CD8-positive, alpha-beta memory T cell (primary cell): ENCODE measurements at regions not wholly inside any gene's neighbourhood (a gene's known extent, or its start where the extent isn't known, plus 50 kb on each side); places are given as distances from the start of the nearest gene placed in this dataset.

Experiments used
- CTCF ChIA-PET: fragments of 350-600 bp; sonication (Branson Sonifier 250); formaldehyde crosslinking; loops from one replicate; lab custom pipeline; 2021; ENCODE audit warnings: antibody characterized with exemption; lab: Charles Lee
- POLR2A ChIA-PET: fragments of 350-600 bp; sonication (Branson Sonifier 250); formaldehyde crosslinking; loops from one replicate; lab custom pipeline; 2021; ENCODE audit warnings: antibody characterized with exemption; lab: Charles Lee
- DNase-seq, 5 donors: peaks; one replicate each; pipeline versions ENCODE4 v3.0.0 to v3.0.0-alpha.2; 2020 to 2022; ENCODE audit warnings: mixed read lengths in 1 of 5
- H3K27ac ChIP-seq: one replicate; pipeline ENCODE4 v1.7.0; 2013; ENCODE audit warnings: low read depth, mild to moderate bottlenecking, low read length, moderate library complexity
- H3K27me3 ChIP-seq: 2 replicates; pipeline ENCODE4 v1.7.0; 2013; ENCODE audit warnings: low read length, mild to moderate bottlenecking; ENCODE audit not compliant: insufficient read depth, poor library complexity, severe bottlenecking
- H3K36me3 ChIP-seq: 2 replicates; pipeline ENCODE4 v1.7.0; 2013; ENCODE audit warnings: mild to moderate bottlenecking, low read length, moderate library complexity; ENCODE audit not compliant: insufficient read depth
- H3K4me1 ChIP-seq: 2 replicates; pipeline ENCODE4 v1.7.0; 2013; ENCODE audit warnings: mild to moderate bottlenecking, low read length, moderate library complexity; ENCODE audit not compliant: insufficient read depth
- H3K4me3 ChIP-seq: 2 replicates; pipeline ENCODE4 v1.7.0; 2013; ENCODE audit warnings: mild to moderate bottlenecking, low read length
- H3K9me3 ChIP-seq: 2 replicates; pipeline ENCODE4 v1.7.0; 2013; ENCODE audit warnings: mild to moderate bottlenecking, low read length
- H3K27ac Mint-ChIP-seq, 8 donors: one replicate each; pipeline ENCODE4 v1.8.0; 2020 to 2021; ENCODE audit warnings: mixed read lengths in 8 of 8, mild to moderate bottlenecking in 6 of 8, inconsistent platforms in 3 of 8, moderate library complexity in 3 of 8
- H3K27me3 Mint-ChIP-seq, 2 donors: one replicate each; pipeline ENCODE4 v1.8.0; 2020 to 2021; ENCODE audit warnings: mixed read lengths in 2 of 2, mild to moderate bottlenecking in 1 of 2, moderate library complexity in 1 of 2
- H3K36me3 Mint-ChIP-seq, 3 donors: one replicate each; pipeline ENCODE4 v1.8.0; 2020 to 2021; ENCODE audit warnings: mixed read lengths in 3 of 3, inconsistent platforms in 1 of 3, mild to moderate bottlenecking in 1 of 3
- H3K4me1 Mint-ChIP-seq, 3 donors: one replicate each; pipeline ENCODE4 v1.8.0; 2020 to 2021; ENCODE audit warnings: mixed read lengths in 3 of 3, inconsistent platforms in 1 of 3, mild to moderate bottlenecking in 1 of 3
- H3K4me3 Mint-ChIP-seq, 7 donors: one replicate each; pipeline ENCODE4 v1.8.0; 2020 to 2021; ENCODE audit warnings: mixed read lengths in 7 of 7, mild to moderate bottlenecking in 6 of 7, moderate library complexity in 4 of 7, inconsistent platforms in 2 of 7
- H3K9me3 Mint-ChIP-seq, 5 donors: one replicate each; pipeline ENCODE4 v1.8.0; 2020 to 2022; ENCODE audit warnings: mixed read lengths in 5 of 5, mild to moderate bottlenecking in 3 of 5, moderate library complexity in 2 of 5, inconsistent platforms in 1 of 5

- DNase-seq: no peak
- Mint-ChIP-seq H3K9me3 (no peaks in the 10 kb centered on the region), H3K27ac (no peak overlapping the region), H3K4me3 (no peak overlapping the region), H3K27me3 (no peaks in the 10 kb centered on the region), H3K4me1 (no peaks in the 10 kb centered on the region), H3K36me3 (no peaks in the 10 kb centered on the region)
- H3K27ac ChIP-seq: no peak overlapping the region
- H3K36me3 ChIP-seq: no peaks in the 10 kb centered on the region
- H3K9me3 ChIP-seq: no peaks in the 10 kb centered on the region
- no peaks in the 10 kb centered on the region for H3K27me3 ChIP-seq
- CTCF ChIA-PET: no interaction called here
- POLR2A ChIA-PET: no interaction called here
- no peak overlapping the region for H3K4me3 ChIP-seq
- no peaks in the 10 kb centered on the region for H3K4me1 ChIP-seq
Observed at GRCh38 chr2:145141981-145142380, 622.1 kb upstream of the ZEB2 start.

GRCh38 chr2:145140658-145141057, 620.7 kb upstream of the ZEB2 start:
- Histone ChIP-seq H3K4me3 (no peak overlapping the region), H3K9me3 (no peaks in the 10 kb centered on the region), H3K27ac (no peak overlapping the region), H3K27me3 (no peaks in the 10 kb centered on the region), H3K36me3 (no peaks in the 10 kb centered on the region), H3K4me1 (no peaks in the 10 kb centered on the region)
- peaks cover 0 to 7% of the 10 kb centered on the region in 2 donors for H3K27me3 Mint-ChIP-seq
- H3K36me3 Mint-ChIP-seq: no peaks in the 10 kb centered on the region
- H3K27ac Mint-ChIP-seq: no peak overlapping the region
- CTCF ChIA-PET: no interaction called here
- H3K4me3 Mint-ChIP-seq: no peak overlapping the region
- H3K9me3 Mint-ChIP-seq: no peaks in the 10 kb centered on the region
- POLR2A ChIA-PET: no interaction called here
- no peak for DNase-seq
- H3K4me1 Mint-ChIP-seq: no peaks in the 10 kb centered on the region

- no peak overlapping the region for H3K27ac ChIP-seq
- no peaks in the 10 kb centered on the region for H3K27me3 ChIP-seq
- no peaks in the 10 kb centered on the region for H3K36me3 ChIP-seq
- Mint-ChIP-seq H3K9me3 (no peaks in the 10 kb centered on the region), H3K4me3 (no peak overlapping the region), H3K4me1 (no peaks in the 10 kb centered on the region), H3K27ac (no peak overlapping the region), H3K27me3 (peaks cover 0 to 7% of the 10 kb centered on the region in 2 donors), H3K36me3 (no peaks in the 10 kb centered on the region)
- POLR2A ChIA-PET: no interaction called here
- CTCF ChIA-PET: no interaction called here
- no peak for DNase-seq
- no peak overlapping the region for H3K4me3 ChIP-seq
- H3K9me3 ChIP-seq: no peaks in the 10 kb centered on the region
- H3K4me1 ChIP-seq: no peaks in the 10 kb centered on the region
Observed at GRCh38 chr2:145138626-145139025, 618.7 kb upstream of the ZEB2 start.

- H3K27ac Mint-ChIP-seq: no peak overlapping the region
- no peak overlapping the region for H3K4me3 ChIP-seq
- no peaks in the 10 kb centered on the region for H3K9me3 ChIP-seq
- no peaks in the 10 kb centered on the region for H3K36me3 ChIP-seq
- no peaks in the 10 kb centered on the region for H3K9me3 Mint-ChIP-seq
- H3K27ac ChIP-seq: no peak overlapping the region
- no peak overlapping the region for H3K4me3 Mint-ChIP-seq
- no peaks in the 10 kb centered on the region for H3K4me1 ChIP-seq
- no peak for DNase-seq
- CTCF ChIA-PET: no interaction called here
- H3K27me3 Mint-ChIP-seq: peaks cover 0 to 7% of the 10 kb centered on the region in 2 donors
- no peaks in the 10 kb centered on the region for H3K4me1 Mint-ChIP-seq
- H3K36me3 Mint-ChIP-seq: no peaks in the 10 kb centered on the region
- POLR2A ChIA-PET: no interaction called here
- H3K27me3 ChIP-seq: no peaks in the 10 kb centered on the region
Observed at GRCh38 chr2:145137901-145138300, 618.0 kb upstream of the ZEB2 start.

GRCh38 chr2:145137211-145137610, 617.3 kb upstream of the ZEB2 start:
- no peaks in the 10 kb centered on the region for H3K4me1 Mint-ChIP-seq
- no peak overlapping the region for H3K27ac Mint-ChIP-seq
- ChIA-PET POLR2A (no interaction called here), CTCF (no interaction called here)
- DNase-seq: no peak
- no peaks in the 10 kb centered on the region for H3K36me3 Mint-ChIP-seq
- Histone ChIP-seq H3K27ac (no peak overlapping the region), H3K9me3 (no peaks in the 10 kb centered on the region), H3K4me1 (no peaks in the 10 kb centered on the region), H3K4me3 (no peak overlapping the region), H3K27me3 (no peaks in the 10 kb centered on the region), H3K36me3 (no peaks in the 10 kb centered on the region)
- H3K4me3 Mint-ChIP-seq: no peak overlapping the region
- no peaks in the 10 kb centered on the region for H3K9me3 Mint-ChIP-seq
- H3K27me3 Mint-ChIP-seq: peaks cover 0 to 7% of the 10 kb centered on the region in 2 donors

- no peak overlapping the region for H3K4me3 Mint-ChIP-seq
- no peaks in the 10 kb centered on the region for H3K4me1 Mint-ChIP-seq
- Histone ChIP-seq H3K27ac (no peak overlapping the region), H3K4me1 (no peaks in the 10 kb centered on the region), H3K36me3 (no peaks in the 10 kb centered on the region), H3K4me3 (no peak overlapping the region), H3K9me3 (no peaks in the 10 kb centered on the region), H3K27me3 (no peaks in the 10 kb centered on the region)
- CTCF ChIA-PET: interaction anchor here (1.2 kb wide), 1 partner anchor 83 kb away, joined by 3 read pairs; no protein-coding TSS in a partner anchor
- DNase-seq: no peak
- no peaks in the 10 kb centered on the region for H3K36me3 Mint-ChIP-seq
- H3K27ac Mint-ChIP-seq: no peak overlapping the region
- POLR2A ChIA-PET: no interaction called here
- no peaks in the 10 kb centered on the region for H3K9me3 Mint-ChIP-seq
- H3K27me3 Mint-ChIP-seq: peaks cover 0 to 7% of the 10 kb centered on the region in 2 donors
Observed at GRCh38 chr2:145136702-145137101, 616.8 kb upstream of the ZEB2 start.

GRCh38 chr2:145126146-145126545, 606.2 kb upstream of the ZEB2 start:
- H3K27ac Mint-ChIP-seq: no peak overlapping the region
- no peak for DNase-seq
- peaks cover 0 to 7% of the 10 kb centered on the region in 2 donors for H3K27me3 Mint-ChIP-seq
- Histone ChIP-seq H3K27ac (no peak overlapping the region), H3K36me3 (no peaks in the 10 kb centered on the region), H3K4me3 (no peak overlapping the region), H3K9me3 (no peaks in the 10 kb centered on the region), H3K4me1 (no peaks in the 10 kb centered on the region), H3K27me3 (no peaks in the 10 kb centered on the region)
- no peak overlapping the region for H3K4me3 Mint-ChIP-seq
- CTCF ChIA-PET: no interaction called here
- POLR2A ChIA-PET: no interaction called here
- no peaks in the 10 kb centered on the region for H3K36me3 Mint-ChIP-seq
- no peaks in the 10 kb centered on the region for H3K4me1 Mint-ChIP-seq
- H3K9me3 Mint-ChIP-seq: peaks cover 0 to 3% (median 0%) of the 10 kb centered on the region in 5 donors

- H3K36me3 ChIP-seq: no peaks in the 10 kb centered on the region
- no peak overlapping the region for H3K4me3 Mint-ChIP-seq
- no peaks in the 10 kb centered on the region for H3K4me1 Mint-ChIP-seq
Observed at GRCh38 chr2:145124085-145124484, 604.2 kb upstream of the ZEB2 start.

GRCh38 chr2:145123606-145124005, 603.7 kb upstream of the ZEB2 start:
- DNase-seq: no peak
- no peak overlapping the region for H3K27ac ChIP-seq
- no peaks in the 10 kb centered on the region for H3K36me3 ChIP-seq
- no peaks in the 10 kb centered on the region for H3K36me3 Mint-ChIP-seq
- H3K4me3 Mint-ChIP-seq: no peak overlapping the region
- H3K27me3 ChIP-seq: no peaks in the 10 kb centered on the region
- H3K4me1 Mint-ChIP-seq: no peaks in the 10 kb centered on the region
- POLR2A ChIA-PET: no interaction called here
- no peak overlapping the region for H3K4me3 ChIP-seq
- peak overlapping the region in 1 of 8 donors; percentile 22 for H3K27ac Mint-ChIP-seq
- H3K4me1 ChIP-seq: no peaks in the 10 kb centered on the region
- H3K9me3 Mint-ChIP-seq: peaks cover 0 to 3% (median 0%) of the 10 kb centered on the region in 5 donors
- CTCF ChIA-PET: no interaction called here
- H3K9me3 ChIP-seq: no peaks in the 10 kb centered on the region
- H3K27me3 Mint-ChIP-seq: peaks cover 0 to 7% of the 10 kb centered on the region in 2 donors

More at GRCh38 chr2:145124085-145124484, 604.2 kb upstream of the ZEB2 start:
- Histone ChIP-seq H3K27me3 (no peaks in the 10 kb centered on the region), H3K27ac (no peak overlapping the region), H3K9me3 (no peaks in the 10 kb centered on the region), H3K4me1 (no peaks in the 10 kb centered on the region), H3K4me3 (no peak overlapping the region)
- peaks cover 0 to 3% (median 0%) of the 10 kb centered on the region in 5 donors for H3K9me3 Mint-ChIP-seq
- ChIA-PET CTCF (no interaction called here), POLR2A (no interaction called here)
- H3K36me3 Mint-ChIP-seq: no peaks in the 10 kb centered on the region
- no peak overlapping the region for H3K27ac Mint-ChIP-seq
- DNase-seq: no peak
- H3K27me3 Mint-ChIP-seq: peaks cover 0 to 7% of the 10 kb centered on the region in 2 donors
